GM21423 (cell line): ENCODE measurements at regions not wholly inside any gene's neighbourhood (a gene's known extent, or its start where the extent isn't known, plus 50 kb on each side); places are given as distances from the start of the nearest gene placed in this dataset.

Experiments used
- ATAC-seq: cut with Tn5 transposase; IDR thresholded peaks from one replicate; pipeline ENCODE4 v1.9.1; 2021; ENCODE audit warnings: mild to moderate bottlenecking, moderate library complexity; ENCODE audit not compliant: unreplicated experiment

DNA sequence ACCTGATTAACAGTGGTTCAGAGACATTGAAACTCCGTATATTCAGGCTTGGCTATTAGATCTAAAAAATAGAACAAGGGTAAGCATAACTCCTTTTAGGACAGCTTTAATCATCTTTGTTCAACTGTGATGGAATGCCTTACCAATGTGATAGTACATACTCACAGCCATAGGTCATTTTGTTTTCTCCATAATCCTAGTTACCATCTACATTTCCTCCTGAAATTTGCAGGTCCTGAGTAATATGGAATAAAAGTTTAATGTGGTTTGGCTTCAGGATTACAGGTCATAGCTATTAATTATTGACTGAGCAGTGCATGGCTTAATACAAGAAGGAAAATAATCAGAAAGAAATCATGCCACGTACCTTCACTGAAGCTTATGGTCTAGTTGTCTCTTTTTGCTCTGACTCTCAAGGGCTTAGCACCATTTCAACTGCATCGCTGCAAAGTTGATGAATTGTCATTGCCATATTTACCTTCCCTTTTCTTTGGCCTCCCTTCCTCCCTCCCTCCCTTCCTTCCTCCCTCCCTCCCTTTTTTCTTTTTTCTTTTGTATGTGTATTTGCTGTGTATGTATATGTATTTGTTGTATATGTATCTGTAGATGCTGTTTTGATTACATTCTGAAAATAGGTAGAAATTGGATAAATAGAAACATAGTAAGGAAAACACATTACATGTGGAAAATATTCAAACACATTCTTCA is 250.9 kb upstream of the ZNF608 start:
- no peak for ATAC-seq

DNA sequence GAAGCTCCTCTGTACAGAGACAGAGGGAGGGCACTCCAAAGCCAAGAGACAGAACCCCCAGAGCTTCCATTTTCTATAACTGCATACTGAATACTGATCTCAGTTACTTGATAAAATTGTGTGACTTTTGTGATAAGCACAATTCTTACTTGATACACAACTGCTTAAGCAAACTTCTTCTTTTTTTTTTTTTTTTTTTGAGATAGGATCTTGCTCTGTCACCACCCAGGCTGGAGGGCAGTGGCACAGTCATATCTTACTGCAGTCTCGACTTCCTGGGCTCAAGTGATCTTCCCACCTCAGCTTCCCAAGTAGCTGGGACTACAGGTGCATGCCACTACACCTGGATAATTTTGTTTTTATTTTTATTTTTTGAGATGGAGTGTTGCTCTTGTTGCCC is 252.1 kb upstream of the ZNF608 start:
- ATAC-seq = no peak

DNA sequence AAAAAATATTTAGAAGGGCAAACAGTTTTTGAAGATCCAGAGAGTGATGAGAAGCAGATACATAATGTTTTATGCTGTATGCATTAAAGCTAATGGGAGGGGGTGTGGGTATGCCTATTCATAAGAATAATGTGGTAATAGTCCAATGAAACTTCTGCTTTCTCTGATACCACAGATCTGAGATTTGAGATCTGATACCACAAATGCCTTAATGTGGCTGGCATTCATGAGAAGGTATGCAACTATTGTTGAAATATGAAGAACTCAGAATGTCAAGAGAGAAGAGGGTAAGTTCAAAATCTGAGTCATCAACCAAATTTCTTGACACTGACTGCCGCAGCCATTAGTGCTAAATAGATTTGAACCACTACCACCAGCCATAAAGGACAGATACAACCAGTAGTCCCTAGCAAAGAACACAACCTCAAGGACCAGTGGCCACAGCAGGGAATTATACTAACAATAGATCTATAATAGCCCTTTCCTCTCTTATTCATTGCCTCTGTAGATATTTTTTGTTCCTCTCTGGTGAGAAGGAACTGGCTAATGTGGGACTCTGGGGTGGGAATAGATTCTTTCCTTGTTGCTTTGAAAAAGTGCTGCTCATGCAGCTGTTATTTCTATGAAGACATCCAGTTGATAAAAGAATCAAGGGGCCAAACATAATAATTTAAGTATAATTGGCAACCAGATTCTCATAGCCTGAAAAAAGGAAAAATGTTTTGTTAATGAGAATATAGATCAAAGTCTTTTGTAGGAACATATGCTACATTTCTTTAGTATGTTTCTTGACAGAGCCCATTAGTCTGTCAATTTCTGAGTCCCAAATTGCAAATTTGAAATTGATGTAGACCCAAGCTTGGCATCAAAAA is 256.5 kb upstream of the ZNF608 start:
- ATAC-seq = no peak

DNA sequence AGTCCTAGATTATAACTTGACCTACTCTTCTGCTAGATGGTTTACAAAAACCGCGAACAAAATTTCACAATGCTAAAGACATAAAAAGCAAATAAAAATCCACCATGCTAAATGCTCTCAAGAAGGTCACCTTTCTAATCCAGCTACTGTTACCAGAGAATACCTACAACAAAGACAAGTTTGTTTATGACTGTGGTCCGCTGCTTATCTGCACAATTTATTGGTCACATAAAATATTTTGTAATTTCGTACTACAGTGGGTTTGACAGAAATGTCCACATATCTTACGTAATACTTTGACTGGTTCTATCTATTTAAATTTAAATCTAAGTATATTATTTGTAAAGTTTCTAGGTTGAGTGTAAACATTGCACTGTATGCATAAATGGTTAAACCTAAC is 257.6 kb upstream of the ZNF608 start:
- no peak for ATAC-seq

DNA sequence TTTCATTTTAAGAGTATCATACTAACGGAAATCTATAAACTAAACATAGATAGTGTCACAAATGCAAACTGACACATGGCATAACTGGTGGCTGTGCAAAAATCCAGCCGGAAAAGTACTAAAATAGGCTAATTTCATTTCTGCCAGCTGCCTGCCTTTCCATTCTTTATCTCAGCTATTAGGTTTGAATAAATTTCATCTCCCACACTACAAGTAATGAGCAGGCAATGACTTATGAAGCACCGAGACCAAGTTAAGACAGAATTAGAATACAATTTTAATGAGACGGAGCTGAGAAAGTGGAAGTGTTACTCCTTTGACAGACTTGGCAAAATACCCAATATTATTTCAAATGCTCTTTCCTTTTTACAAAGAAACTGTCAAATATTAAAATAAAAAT is 258.8 kb upstream of the ZNF608 start:
- no peak for ATAC-seq

DNA sequence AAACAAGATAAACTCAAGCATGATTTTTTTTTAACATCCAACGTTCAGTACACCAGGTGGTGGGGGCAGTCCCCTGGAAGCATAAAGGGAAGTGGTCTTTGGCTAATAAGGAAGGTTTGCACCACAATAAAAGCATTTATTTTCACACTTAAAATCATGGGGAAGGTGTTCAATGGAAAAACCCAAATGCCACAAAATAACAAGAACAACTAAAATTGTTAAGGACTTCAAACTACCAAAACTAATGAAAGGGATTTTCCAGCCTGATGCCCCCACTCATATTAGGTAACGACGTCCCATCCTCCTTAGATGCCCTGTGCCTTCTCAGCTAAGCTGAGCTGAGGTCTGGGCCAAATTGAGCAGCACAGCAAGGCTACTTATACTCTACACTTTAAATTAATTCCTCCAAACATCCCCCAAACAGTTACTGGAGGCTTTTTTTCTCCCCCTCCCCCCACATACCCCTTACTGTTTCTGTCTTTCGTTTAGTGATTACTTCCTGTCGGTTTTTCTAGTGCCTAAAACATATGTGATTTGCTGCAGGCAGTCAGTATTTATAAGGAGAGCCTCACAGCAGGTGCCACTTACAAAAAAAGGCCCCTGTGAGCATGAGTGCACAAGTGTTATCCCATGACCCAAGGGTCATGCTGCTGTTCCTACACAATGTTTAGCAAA is 259.7 kb upstream of the ZNF608 start:
- peak; percentile 69 for ATAC-seq

DNA sequence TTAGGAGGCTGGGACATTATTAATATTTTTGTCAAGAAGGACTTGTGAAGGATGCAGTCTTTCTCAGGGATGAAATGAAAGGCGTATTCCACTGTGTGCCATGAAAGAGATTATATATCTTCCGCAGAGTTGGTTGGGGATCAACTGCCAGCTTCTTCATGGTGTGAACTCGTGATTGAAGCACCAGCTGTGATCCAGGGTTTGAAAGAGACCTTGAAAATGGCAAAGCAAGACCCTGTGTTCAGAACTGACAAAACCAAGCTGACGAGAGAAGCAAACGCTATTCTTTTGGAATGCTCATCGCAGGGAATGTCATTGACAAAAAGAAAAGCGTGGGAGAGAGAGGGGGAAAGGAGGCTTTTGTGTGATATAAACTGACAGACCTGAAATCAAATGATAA is 263.9 kb upstream of the ZNF608 start:
- no peak for ATAC-seq

DNA sequence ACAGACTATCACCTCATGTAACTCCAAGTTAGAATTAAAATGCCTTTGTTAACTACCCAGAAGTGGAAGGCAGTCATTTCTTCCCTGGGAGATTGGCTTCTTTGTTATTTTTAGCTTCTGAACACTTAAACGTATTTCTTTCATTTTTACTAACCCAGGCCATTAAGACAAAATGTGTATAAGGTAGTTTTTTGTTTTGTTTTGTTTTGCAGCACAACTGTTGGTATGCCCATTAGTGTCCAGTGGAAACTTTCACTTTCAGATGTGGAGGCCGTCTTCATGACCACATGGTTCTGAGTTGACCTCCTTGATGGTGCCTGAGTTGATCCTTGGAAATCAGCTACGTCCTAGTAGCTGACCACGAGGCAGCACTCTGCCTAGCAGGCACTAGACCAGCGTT is 264.6 kb upstream of the ZNF608 start:
- ATAC-seq = no peak

DNA sequence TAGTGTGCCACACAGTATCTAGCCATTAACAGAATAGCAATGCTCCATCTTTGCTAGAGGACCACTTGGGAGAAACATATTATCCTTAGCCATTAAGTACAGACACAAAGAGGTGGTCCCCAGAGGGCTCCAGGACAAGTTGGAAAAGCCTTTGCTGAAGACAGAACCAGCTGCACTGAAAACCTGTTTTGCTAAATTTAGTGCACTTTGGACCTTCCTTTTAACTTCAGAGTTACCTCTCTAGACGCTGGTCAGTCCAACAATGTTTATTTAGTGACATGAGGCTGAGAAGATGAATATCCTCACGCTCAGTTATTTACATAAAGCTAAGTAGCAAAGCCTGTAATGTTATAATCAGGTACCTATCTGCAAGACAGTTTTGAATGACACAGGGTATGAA is 265.0 kb upstream of the ZNF608 start:
- no peak for ATAC-seq

DNA sequence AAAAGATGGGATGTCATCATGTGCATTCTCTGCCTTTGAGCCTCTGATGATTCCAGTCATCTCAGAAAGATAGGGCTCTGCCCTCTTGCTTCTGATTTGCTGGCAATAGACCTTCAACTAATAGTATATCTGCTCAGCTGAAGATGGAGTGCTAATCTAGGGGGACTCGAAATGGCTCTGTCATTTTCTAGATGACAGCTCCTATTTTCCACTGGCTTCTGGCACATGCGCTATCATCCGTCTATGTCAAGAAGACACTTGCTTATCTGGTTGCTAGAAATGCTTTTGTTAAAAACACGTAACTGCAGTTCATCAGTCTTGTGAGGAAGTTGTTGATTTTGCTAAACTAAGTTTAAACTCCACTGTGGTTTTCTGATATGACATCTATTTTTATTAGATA is 265.5 kb upstream of the ZNF608 start:
- ATAC-seq = no peak

DNA sequence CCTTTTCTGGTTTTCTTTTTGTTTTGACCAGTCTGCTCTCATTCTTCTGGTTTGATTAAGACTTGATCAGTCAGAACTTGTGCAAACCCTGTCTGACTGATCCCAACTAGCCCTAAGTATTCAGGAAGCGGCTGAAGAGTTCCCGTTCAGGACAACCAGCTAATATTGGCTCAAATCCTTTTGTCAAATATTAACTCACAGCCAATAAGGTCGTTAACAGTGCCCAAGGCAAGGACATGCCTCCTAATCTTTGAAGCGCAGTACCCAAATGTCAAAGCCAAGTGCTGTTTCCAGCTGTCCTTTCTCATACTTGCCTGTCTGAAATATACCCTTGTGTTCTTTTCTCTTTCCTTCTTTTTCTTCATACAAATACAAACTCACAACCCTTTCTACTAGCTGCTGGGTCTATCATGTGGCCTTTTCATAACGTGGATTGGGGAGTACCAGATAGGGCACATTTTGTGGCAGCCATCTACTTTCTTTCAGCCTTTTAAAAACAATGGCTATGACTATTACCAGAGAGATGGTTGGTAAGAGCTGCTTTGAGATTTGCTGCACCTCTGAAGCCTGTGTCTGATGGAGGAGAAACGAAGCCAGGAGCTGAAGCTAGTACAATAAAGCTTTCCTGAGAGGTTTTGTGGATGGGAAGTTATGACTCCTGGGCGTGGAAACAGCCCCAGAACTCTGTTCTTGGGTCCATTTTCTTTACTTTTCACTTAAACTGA is 266.4 kb upstream of the ZNF608 start:
- no peak for ATAC-seq

DNA sequence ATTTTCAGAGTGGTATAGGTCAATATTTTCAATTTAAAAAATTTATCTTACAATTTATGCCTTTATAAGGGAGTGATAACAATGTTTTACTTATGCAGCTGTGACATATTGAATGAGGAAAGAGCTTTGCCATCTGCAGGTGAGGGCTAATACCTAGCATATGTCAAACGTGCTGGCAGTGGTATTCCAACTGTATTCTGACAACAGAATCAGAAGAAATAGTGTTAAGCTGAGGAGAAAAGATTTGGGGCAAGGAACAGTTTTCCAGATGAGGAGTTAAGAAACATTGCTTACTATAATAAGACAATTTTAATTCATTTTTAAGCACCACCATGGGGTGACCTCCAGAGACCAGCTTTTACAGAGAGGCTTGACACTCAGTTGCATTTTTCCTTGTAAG is 267.8 kb upstream of the ZNF608 start:
- ATAC-seq = no peak

DNA sequence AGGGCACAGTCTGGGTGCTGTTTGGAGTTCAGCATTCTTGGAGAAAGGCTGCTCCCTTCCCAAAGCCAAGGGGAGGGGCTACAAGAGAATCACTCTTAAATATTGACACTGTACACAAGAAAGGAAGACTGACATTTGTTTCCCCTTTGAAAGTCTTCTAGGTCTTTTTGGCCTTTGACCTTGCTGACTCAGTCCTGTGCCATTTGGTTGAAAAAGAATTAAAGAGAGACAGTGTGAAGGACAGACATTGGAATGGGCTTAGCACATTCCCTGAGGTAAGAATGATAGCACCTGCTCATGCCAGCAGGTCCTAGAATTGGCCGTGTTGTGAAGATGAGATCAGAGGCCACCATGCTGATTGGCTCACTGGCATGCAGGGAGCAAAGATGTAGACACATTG is 271.4 kb upstream of the ZNF608 start:
- ATAC-seq = no peak

DNA sequence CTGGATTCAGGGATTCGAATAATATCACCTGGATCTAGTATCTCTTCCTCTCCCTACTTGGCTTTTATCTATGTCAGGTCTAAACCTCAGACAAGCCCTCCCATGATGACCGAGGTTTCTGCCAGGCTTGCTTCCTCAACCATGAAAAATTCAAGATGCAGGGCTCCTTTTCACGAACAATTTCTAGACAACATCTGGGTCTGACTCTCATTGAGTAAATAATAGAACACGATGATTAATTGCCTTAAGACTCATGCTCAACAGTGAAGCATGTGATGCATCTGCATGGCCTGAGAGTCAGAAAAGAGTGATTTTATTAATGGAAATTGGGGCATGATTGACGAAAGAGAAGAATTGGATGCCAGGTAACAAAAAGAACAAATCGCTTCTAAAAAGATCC is 277.2 kb upstream of the ZNF608 start:
- no peak for ATAC-seq

DNA sequence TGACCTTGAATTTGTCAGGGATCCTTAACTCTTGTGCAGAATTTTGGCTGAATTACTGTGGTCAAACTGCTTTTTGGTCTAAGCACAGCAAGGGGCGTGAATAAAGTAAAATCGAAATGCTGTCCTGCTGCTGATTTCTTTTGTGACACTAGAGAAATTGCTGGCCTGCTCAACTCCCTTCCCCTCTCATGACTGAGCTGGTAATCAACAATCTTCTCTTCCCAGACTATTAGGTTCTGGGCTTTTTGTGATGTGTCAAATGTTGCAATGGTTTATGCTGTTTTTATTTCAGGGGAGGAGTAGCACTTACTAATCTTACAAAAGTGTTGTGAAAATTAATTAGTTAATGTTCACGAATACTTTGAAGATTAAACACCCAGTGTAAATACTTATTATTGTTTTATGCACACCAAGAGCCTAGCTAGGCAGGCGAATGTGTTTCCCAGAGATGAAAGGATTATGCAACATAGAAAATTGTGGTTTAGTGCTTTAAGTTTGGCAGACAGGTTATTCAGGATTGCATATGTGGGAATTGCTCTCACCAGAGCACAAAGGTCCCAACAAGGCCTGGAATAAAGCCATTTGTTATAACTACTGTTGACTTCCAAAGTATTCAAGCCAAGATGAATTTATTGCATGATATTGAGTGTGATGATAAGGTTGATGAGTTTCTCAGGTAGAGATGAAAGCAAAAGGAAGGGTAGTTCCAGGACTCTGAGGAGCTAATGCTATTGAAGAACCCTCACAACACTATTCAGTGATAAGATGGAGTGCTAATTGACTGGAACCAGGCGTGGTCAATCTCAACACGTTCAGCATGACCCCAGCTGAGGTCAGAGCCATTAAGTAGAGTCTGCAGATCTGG is 280.7 kb upstream of the ZNF608 start:
- no peak for ATAC-seq

DNA sequence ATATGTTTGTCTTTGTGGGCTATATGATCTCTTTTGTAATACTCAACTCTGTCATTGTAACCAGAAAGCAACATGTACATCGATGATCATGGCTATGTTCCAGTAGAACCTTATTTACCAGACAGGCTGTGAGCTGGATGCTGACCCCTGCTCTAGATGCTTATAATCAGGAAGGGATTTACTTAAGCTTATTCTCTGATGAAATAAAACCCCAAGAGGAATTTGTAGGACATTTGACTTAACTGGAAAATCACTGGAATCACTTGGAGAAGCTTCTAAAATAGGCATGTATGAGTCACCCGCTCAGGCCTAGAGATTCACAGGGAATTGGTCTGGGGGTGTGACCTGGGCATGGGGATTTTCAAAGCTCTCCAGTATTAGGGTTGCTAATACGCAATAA is 285.8 kb upstream of the ZNF608 start:
- no peak for ATAC-seq

DNA sequence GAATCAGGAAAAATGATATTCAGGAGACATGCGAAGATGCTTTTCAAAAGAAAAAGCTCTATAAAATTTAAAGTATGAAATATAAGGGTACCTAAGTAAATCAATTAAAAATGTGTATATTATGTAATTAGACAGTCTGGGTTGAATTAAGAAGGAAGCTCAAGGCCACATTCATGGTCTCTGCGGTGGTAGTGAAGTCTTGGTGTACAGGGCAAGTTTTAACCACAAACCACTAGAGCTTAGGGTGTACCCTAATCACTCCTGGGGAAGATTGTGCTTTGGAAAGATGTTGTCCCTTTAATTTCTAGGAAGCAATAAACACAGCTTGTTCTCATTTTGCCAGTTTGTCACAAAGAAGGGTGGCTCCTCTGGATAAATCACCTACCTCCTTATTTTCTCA is 287.2 kb upstream of the ZNF608 start:
- ATAC-seq = no peak

DNA sequence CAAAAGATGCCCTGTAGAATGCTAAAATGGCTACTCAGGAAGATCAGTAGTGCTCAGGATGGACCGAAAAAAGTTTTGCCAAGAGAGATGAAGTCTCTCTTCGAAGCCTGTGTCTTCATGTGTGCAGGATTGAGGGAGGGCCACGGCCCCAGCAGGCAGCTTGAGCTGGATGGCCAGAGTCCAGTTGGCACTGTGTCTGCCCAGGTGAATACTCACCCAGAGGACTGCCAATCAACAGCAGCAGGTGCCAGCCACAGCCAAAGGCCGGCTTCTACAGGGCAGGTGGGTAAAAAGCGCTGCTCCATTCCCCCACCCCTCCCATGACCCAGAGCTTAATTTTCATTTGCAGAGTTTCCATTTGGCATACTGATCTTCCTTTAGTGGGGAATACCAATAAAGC is 287.9 kb upstream of the ZNF608 start:
- no peak for ATAC-seq

DNA sequence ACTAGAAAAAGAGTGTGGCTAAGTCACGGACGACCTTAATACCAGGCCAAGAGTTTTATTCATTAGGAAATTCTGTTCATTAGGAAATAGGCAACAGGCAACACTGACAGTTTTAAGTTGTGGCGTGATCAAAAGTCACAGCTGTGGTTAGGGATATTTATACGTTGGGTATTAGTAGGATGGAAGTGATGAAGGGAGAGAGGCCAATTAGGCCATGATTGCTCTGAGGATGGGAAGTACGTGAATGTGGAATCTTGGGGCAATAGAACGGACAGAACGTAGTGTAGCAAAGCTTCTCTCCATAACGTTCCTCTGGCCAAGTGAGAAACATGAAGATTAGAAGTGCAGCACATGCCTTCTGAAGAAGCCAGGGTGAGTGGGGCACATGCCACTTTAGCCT is 290.1 kb upstream of the ZNF608 start:
- no peak for ATAC-seq

DNA sequence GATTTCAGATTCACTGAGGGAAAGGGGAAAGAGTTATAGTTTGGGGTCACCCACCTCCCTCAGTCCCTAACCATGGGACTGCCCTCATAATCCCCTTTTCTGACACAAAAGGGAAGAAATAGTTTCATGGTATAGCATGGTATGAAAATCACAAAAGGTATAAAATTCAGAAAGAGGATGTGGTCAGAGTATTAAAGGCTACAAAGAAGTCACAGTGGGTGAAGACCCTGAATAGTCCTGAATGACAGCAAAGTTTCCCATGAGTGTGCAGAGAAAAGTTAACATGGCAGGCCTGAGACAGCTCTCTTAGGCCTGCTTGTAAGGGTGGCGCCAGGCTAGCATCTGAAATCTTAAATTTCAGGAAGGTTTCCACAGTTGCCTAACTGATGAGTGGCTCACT is 290.6 kb upstream of the ZNF608 start:
- ATAC-seq = no peak
